ENCODE measurements at regions not wholly inside any gene's neighbourhood (a gene's known extent, or its start where the extent isn't known, plus 50 kb on each side); places are given as distances from the start of the nearest gene placed in this dataset.

GRCh38 chr16:8295513-8296237 lies 294.6 kb downstream of the TMEM114 start:
- H3K4me3 ChIP-seq (replicated peaks; ENCODE audit: low read depth, low read length): no peak overlapping the region
- TF ChIP-seq CTCF (IDR thresholded peaks at IDR 0.05; ENCODE audit: low read length, missing control alignments): no peak
- no peak for DNase-seq (ENCODE audit: low read depth)

DNA sequence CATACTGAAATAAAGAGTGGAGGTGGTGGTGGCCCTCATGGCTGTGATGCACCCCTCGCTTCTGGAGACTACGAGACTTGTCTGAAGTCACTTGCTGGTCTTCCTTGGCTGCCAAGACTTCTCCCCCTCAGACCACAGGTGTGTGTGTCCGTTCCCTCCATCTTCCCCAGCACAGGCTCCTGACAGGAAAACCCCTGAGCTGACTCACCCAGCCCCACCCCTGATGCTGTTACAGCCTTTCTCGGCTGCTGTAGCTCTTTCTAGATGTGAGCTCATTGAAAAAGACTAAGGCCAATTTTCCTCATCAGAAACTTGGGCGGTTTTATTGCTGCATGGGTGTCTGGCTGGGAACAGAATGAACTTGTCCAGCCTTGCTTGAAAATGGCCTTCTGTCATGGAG lies 296.9 kb downstream of the TMEM114 start:
- H3K4me3 ChIP-seq (replicated peaks; ENCODE audit: low read depth, low read length): no peak overlapping the region
- no peak for DNase-seq (ENCODE audit: low read depth)
- no peak for TF ChIP-seq CTCF (IDR thresholded peaks at IDR 0.05; ENCODE audit: low read length, missing control alignments)

- no peak overlapping the region for H3K4me3 ChIP-seq (replicated peaks; ENCODE audit: low read depth, low read length)
- TF ChIP-seq CTCF (IDR thresholded peaks at IDR 0.05; ENCODE audit: low read length, missing control alignments): no peak
- no peak for DNase-seq (ENCODE audit: low read depth)
These were observed 298.0 kb downstream of the TMEM114 start for GRCh38 chr16:8292271-8292670.

DNA sequence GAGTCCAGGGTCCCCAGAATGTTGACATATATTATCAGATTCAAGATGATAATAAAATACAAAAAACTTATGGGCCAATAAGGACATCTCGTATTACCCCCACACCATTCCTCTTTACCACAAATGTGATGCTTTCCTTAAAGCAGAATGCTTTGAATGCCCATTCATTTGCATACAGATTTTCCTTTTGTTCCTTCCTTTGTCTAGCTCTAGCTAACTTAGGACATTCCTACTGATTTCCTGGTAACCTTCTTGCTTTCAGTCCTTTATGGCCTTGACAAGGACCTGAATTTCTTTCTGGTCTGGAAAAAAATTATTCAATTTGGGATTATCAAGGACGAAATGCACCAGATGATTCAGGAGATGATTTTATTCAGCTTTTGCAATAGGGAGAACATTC lies 304.0 kb downstream of the TMEM114 start:
- DNase-seq (ENCODE audit: low read depth): no peak
- H3K4me3 ChIP-seq (replicated peaks; ENCODE audit: low read depth, low read length): no peak overlapping the region
- no peak for TF ChIP-seq CTCF (IDR thresholded peaks at IDR 0.05; ENCODE audit: low read length, missing control alignments)

GRCh38 chr16:8283195-8283594 lies 307.1 kb downstream of the TMEM114 start:
- DNase-seq (ENCODE audit: low read depth): no peak
- H3K4me3 ChIP-seq (replicated peaks; ENCODE audit: low read depth, low read length): no peak overlapping the region
- TF ChIP-seq CTCF (IDR thresholded peaks at IDR 0.05; ENCODE audit: low read length, missing control alignments): no peak

GRCh38 chr16:8278031-8278580 lies 312.2 kb downstream of the TMEM114 start:
- no peak for TF ChIP-seq CTCF (IDR thresholded peaks at IDR 0.05; ENCODE audit: low read length, missing control alignments)
- H3K4me3 ChIP-seq (replicated peaks; ENCODE audit: low read depth, low read length): no peak overlapping the region
- no peak for DNase-seq (ENCODE audit: low read depth)

- no peak for DNase-seq (ENCODE audit: low read depth)
- H3K4me3 ChIP-seq (replicated peaks; ENCODE audit: low read depth, low read length): no peak overlapping the region
- no peak for TF ChIP-seq CTCF (IDR thresholded peaks at IDR 0.05; ENCODE audit: low read length, missing control alignments)
These were observed 319.0 kb downstream of the TMEM114 start for GRCh38 chr16:8271344-8271743.

Measured in fibroblast of pulmonary artery (primary cell).